ENCODE measurements at regions not wholly inside any gene's neighbourhood (a gene's known extent, or its start where the extent isn't known, plus 50 kb on each side); places are given as distances from the start of the nearest gene placed in this dataset.

- Mint-ChIP-seq H3K4me3 (no peak overlapping the region), H3K9me3 (peaks cover 0 to 2% (median 0%) of the 10 kb centered on the region in 7 donors), H3K4me1 (no peaks in the 10 kb centered on the region), H3K27ac (no peak overlapping the region), H3K27me3 (ENCODE audit: low read depth in 3 of 3) (peaks cover 0 to 5% (median 0%) of the 10 kb centered on the region in 3 donors), H3K36me3 (no peaks in the 10 kb centered on the region)
- Histone ChIP-seq H3K4me1 (ENCODE audit: control insufficient read depth in 1 of 2, insufficient read depth in 2 of 2, low read length in 2 of 2) (no peaks in the 10 kb centered on the region), H3K4me3 (replicated peaks in 1 of 3; ENCODE audit: low read depth in 2 of 3, low read length in 3 of 3) (no peak overlapping the region), H3K9ac (ENCODE audit: insufficient read depth, low read length, poor library complexity, severe bottlenecking) (no peak overlapping the region), H2AFZ (ENCODE audit: insufficient read depth, low read depth, low read length, poor library complexity, severe bottlenecking) (no peak overlapping the region), H3K4me2 (replicated peaks; ENCODE audit: extremely low read depth, low read length, poor library complexity, severe bottlenecking) (no peak overlapping the region), H3K79me2 (ENCODE audit: insufficient read depth, low read length) (no peaks in the 10 kb centered on the region), H4K20me1 (ENCODE audit: insufficient read depth, low read length) (no peaks in the 10 kb centered on the region), H3K9me3 (replicated peaks in 1 of 2; ENCODE audit: control insufficient read depth in 1 of 2, insufficient read depth in 1 of 2, low read length in 2 of 2) (no peaks in the 10 kb centered on the region), H3K27me3 (ENCODE audit: control insufficient read depth in 2 of 2, insufficient read depth in 2 of 2, low read length in 2 of 2) (no peaks in the 10 kb centered on the region), H3K27ac (ENCODE audit: low read depth in 1 of 2, low read length in 2 of 2) (no peak overlapping the region), H3K36me3 (replicated peaks in 1 of 2; ENCODE audit: control insufficient read depth in 1 of 2, insufficient read depth in 2 of 2, low read length in 2 of 2) (no peaks in the 10 kb centered on the region)
- WGBS (ENCODE audit: insufficient coverage), result no CpG with 5 or more reads among the region's 2 CpGs
- intact Hi-C loops (cut with micrococcal nuclease), result no loop called here
- DNase-seq, result no peak
- no peak for TF ChIP-seq CTCF (IDR thresholded peaks at IDR 0.05)
Measured at GRCh38 chr5:63155310-63155631, 576.7 kb downstream of the LRRC70 start.

GRCh38 chr5:63154476-63155309, 576.1 kb downstream of the LRRC70 start:
- no peak overlapping the region for H3K27ac ChIP-seq (ENCODE audit: low read depth in 1 of 2, low read length in 2 of 2)
- no peak overlapping the region for H3K4me3 Mint-ChIP-seq
- H3K27me3 ChIP-seq (ENCODE audit: control insufficient read depth in 2 of 2, insufficient read depth in 2 of 2, low read length in 2 of 2), result no peaks in the 10 kb centered on the region
- no peaks in the 10 kb centered on the region for H3K4me1 ChIP-seq (ENCODE audit: control insufficient read depth in 1 of 2, insufficient read depth in 2 of 2, low read length in 2 of 2)
- no peak overlapping the region for H3K4me2 ChIP-seq (replicated peaks; ENCODE audit: extremely low read depth, low read length, poor library complexity, severe bottlenecking)
- peaks cover 0 to 2% (median 0%) of the 10 kb centered on the region in 7 donors for H3K9me3 Mint-ChIP-seq
- H3K9me3 ChIP-seq (replicated peaks in 1 of 2; ENCODE audit: control insufficient read depth in 1 of 2, insufficient read depth in 1 of 2, low read length in 2 of 2), result no peaks in the 10 kb centered on the region
- no peaks in the 10 kb centered on the region for H3K36me3 Mint-ChIP-seq
- no peaks in the 10 kb centered on the region for H4K20me1 ChIP-seq (ENCODE audit: insufficient read depth, low read length)
- no peak for TF ChIP-seq CTCF (IDR thresholded peaks at IDR 0.05)
- peaks cover 0 to 5% (median 0%) of the 10 kb centered on the region in 3 donors for H3K27me3 Mint-ChIP-seq (ENCODE audit: low read depth in 3 of 3)
- DNase-seq, result no peak
- intact Hi-C loops (cut with micrococcal nuclease), result no loop called here
- H3K4me1 Mint-ChIP-seq, result no peaks in the 10 kb centered on the region
- no peak overlapping the region for H2AFZ ChIP-seq (ENCODE audit: insufficient read depth, low read depth, low read length, poor library complexity, severe bottlenecking)
- H3K4me3 ChIP-seq (replicated peaks in 1 of 3; ENCODE audit: low read depth in 2 of 3, low read length in 3 of 3), result no peak overlapping the region
- no peak overlapping the region for H3K27ac Mint-ChIP-seq
- no peak overlapping the region for H3K9ac ChIP-seq (ENCODE audit: insufficient read depth, low read length, poor library complexity, severe bottlenecking)
- H3K36me3 ChIP-seq (replicated peaks in 1 of 2; ENCODE audit: control insufficient read depth in 1 of 2, insufficient read depth in 2 of 2, low read length in 2 of 2), result no peaks in the 10 kb centered on the region
- WGBS (ENCODE audit: insufficient coverage), result 50% methylated on average over 2 of the region's 10 CpGs
- H3K79me2 ChIP-seq (ENCODE audit: insufficient read depth, low read length), result no peaks in the 10 kb centered on the region

Data from CD14-positive monocyte (primary cell).